AG09319 (cell line): ENCODE measurements at regions not wholly inside any gene's neighbourhood (a gene's known extent, or its start where the extent isn't known, plus 50 kb on each side); places are given as distances from the start of the nearest gene placed in this dataset.

ENCODE experiments used
- DNase-seq: peaks from one replicate; pipeline ENCODE4 v3.0.0-alpha.2; 2010; ENCODE audit warnings: low read depth; ENCODE audit errors: extremely low read depth
- CTCF ChIP-seq: IDR thresholded peaks from 2 replicates; pipeline ENCODE4 v1.5.1; 2011; ENCODE audit warnings: low read depth, mild to moderate bottlenecking, inconsistent platforms, low read length, moderate library complexity

- no peak for DNase-seq
- no peak for TF ChIP-seq CTCF
Measured at GRCh38 chr3:20811631-20812030, 625.6 kb upstream of the SGO1 start.

- DNase-seq = no peak
- TF ChIP-seq CTCF = no peak
Measured at GRCh38 chr3:20811006-20811405, 625.0 kb upstream of the SGO1 start.

- no peak for TF ChIP-seq CTCF
- no peak for DNase-seq
Measured at GRCh38 chr3:20810555-20810954, 624.5 kb upstream of the SGO1 start.

GRCh38 chr3:20809356-20809755, 623.4 kb upstream of the SGO1 start:
- no peak for TF ChIP-seq CTCF

GRCh38 chr3:20808864-20809263, 622.9 kb upstream of the SGO1 start:
- no peak for DNase-seq
- no peak for TF ChIP-seq CTCF

More at GRCh38 chr3:20809356-20809755, 623.4 kb upstream of the SGO1 start:
- DNase-seq = no peak

GRCh38 chr3:20798666-20799065, 612.7 kb upstream of the SGO1 start:
- TF ChIP-seq CTCF = no peak

GRCh38 chr3:20787005-20787404, 601.0 kb upstream of the SGO1 start:
- no peak for TF ChIP-seq CTCF
- DNase-seq = no peak

More at GRCh38 chr3:20798666-20799065, 612.7 kb upstream of the SGO1 start:
- DNase-seq = no peak
